Karpas-422 (cell line): ENCODE measurements at regions not wholly inside any gene's neighbourhood (a gene's known extent, or its start where the extent isn't known, plus 50 kb on each side); places are given as distances from the start of the nearest gene placed in this dataset.

Source experiments
- DNase-seq: peaks from one replicate; pipeline ENCODE4 v3.0.0-alpha.2; 2015
- H2AFZ ChIP-seq: fragments of 200-600 bp; sonication (generic); 2 replicates; pipeline ENCODE4 v1.6.1; 2014; ENCODE audit warnings: antibody characterized with exemption, low read length, mixed read lengths
- H3K27ac ChIP-seq: fragments of 200-600 bp; sonication (generic); 2 replicates; pipeline ENCODE4 v1.5.1; 2014; ENCODE audit warnings: mild to moderate bottlenecking, low read length, moderate library complexity
- H3K27me3 ChIP-seq: fragments of 200-600 bp; sonication (generic); 2 replicates; pipeline ENCODE4 v1.6.1; 2014; ENCODE audit warnings: low read length, mixed read lengths
- H3K36me3 ChIP-seq: fragments of 200-600 bp; sonication (generic); 2 replicates; pipeline ENCODE4 v1.6.1; 2014; ENCODE audit warnings: low read length, mixed read lengths; ENCODE audit not compliant: insufficient read depth
- H3K4me1 ChIP-seq: fragments of 200-600 bp; sonication (generic); 2 replicates; pipeline ENCODE4 v1.6.1; 2014; ENCODE audit warnings: mild to moderate bottlenecking, low read length, mixed read lengths
- H3K4me2 ChIP-seq: fragments of 200-600 bp; sonication (generic); 2 replicates; pipeline ENCODE4 v1.6.1; 2014; ENCODE audit warnings: low read length, low read depth, mild to moderate bottlenecking; ENCODE audit not compliant: poor library complexity, severe bottlenecking
- H3K4me3 ChIP-seq: fragments of 200-600 bp; sonication (generic); 2 replicates; pipeline ENCODE4 v1.5.1; 2014; ENCODE audit warnings: mild to moderate bottlenecking, antibody characterized with exemption, low read length, mixed read lengths
- H3K79me2 ChIP-seq: fragments of 200-600 bp; sonication (generic); 2 replicates; pipeline ENCODE4 v1.6.1; 2014; ENCODE audit warnings: mild to moderate bottlenecking, low read length, mixed read lengths
- H3K9ac ChIP-seq: fragments of 200-600 bp; sonication (generic); 2 replicates; pipeline ENCODE4 v1.6.0; 2014; ENCODE audit warnings: low read length
- H3K9me2 ChIP-seq: fragments of 200-600 bp; sonication (generic), shearing (Covaris generic); replicated peaks from 2 replicates; pipeline ENCODE4 v1.6.0; 2014; ENCODE audit warnings: mild to moderate bottlenecking, low read length, moderate library complexity; ENCODE audit not compliant: insufficient read depth
- H3K9me3 ChIP-seq: fragments of 300-700, 200-600 bp; sonication (generic); 2 replicates; pipeline ENCODE4 v1.6.1; 2014; ENCODE audit warnings: low read length, mixed read lengths
- H4K20me1 ChIP-seq: fragments of 200-600 bp; sonication (generic); 2 replicates; pipeline ENCODE4 v1.6.1; 2014; ENCODE audit warnings: mild to moderate bottlenecking, antibody characterized with exemption, low read length, low read depth; ENCODE audit not compliant: insufficient read depth

GRCh38 chr13:78940455-78941130 lies 281.6 kb upstream of the OBI1 start:
- DNase-seq = no peak
- Histone ChIP-seq H3K9me3 (no peaks in the 10 kb centered on the region), H3K27ac (no peak overlapping the region), H3K4me3 (no peak overlapping the region), H3K27me3 (no peaks in the 10 kb centered on the region), H4K20me1 (no peaks in the 10 kb centered on the region), H3K9ac (no peak overlapping the region), H3K4me1 (no peaks in the 10 kb centered on the region), H2AFZ (no peak overlapping the region), H3K4me2 (no peak overlapping the region), H3K79me2 (no peaks in the 10 kb centered on the region), H3K9me2 (no peaks in the 10 kb centered on the region), H3K36me3 (no peaks in the 10 kb centered on the region)

GRCh38 chr13:78934336-78934735 lies 275.4 kb upstream of the OBI1 start:
- H3K4me1 ChIP-seq = no peaks in the 10 kb centered on the region
- no peaks in the 10 kb centered on the region for H3K79me2 ChIP-seq
- no peaks in the 10 kb centered on the region for H4K20me1 ChIP-seq
- H3K9me3 ChIP-seq = no peaks in the 10 kb centered on the region
- H3K4me3 ChIP-seq = no peak overlapping the region
- H3K36me3 ChIP-seq = no peaks in the 10 kb centered on the region
- no peak overlapping the region for H3K27ac ChIP-seq
- no peaks in the 10 kb centered on the region for H3K9me2 ChIP-seq
- H3K4me2 ChIP-seq = no peak overlapping the region
- no peak overlapping the region for H2AFZ ChIP-seq
- no peak for DNase-seq
- H3K27me3 ChIP-seq = no peaks in the 10 kb centered on the region
- no peak overlapping the region for H3K9ac ChIP-seq

- no peaks in the 10 kb centered on the region for H3K79me2 ChIP-seq
- no peaks in the 10 kb centered on the region for H3K9me3 ChIP-seq
- H4K20me1 ChIP-seq = no peaks in the 10 kb centered on the region
- H3K9me2 ChIP-seq = no peaks in the 10 kb centered on the region
- no peaks in the 10 kb centered on the region for H3K36me3 ChIP-seq
- no peak for DNase-seq
- H3K4me2 ChIP-seq = no peak overlapping the region
- no peak overlapping the region for H3K27ac ChIP-seq
- no peaks in the 10 kb centered on the region for H3K27me3 ChIP-seq
- no peaks in the 10 kb centered on the region for H3K4me1 ChIP-seq
- no peak overlapping the region for H3K9ac ChIP-seq
- H2AFZ ChIP-seq = no peak overlapping the region
- H3K4me3 ChIP-seq = no peak overlapping the region
Observed at GRCh38 chr13:78915015-78915414, 256.1 kb upstream of the OBI1 start.

GRCh38 chr13:78913656-78914055 lies 254.7 kb upstream of the OBI1 start:
- DNase-seq = no peak
- H3K9ac ChIP-seq = no peak overlapping the region
- no peaks in the 10 kb centered on the region for H3K9me2 ChIP-seq
- no peak overlapping the region for H3K4me3 ChIP-seq
- H3K27me3 ChIP-seq = no peaks in the 10 kb centered on the region
- no peaks in the 10 kb centered on the region for H3K4me1 ChIP-seq
- no peak overlapping the region for H3K4me2 ChIP-seq
- H3K36me3 ChIP-seq = no peaks in the 10 kb centered on the region
- no peaks in the 10 kb centered on the region for H3K9me3 ChIP-seq
- H3K79me2 ChIP-seq = no peaks in the 10 kb centered on the region
- no peak overlapping the region for H3K27ac ChIP-seq
- no peak overlapping the region for H2AFZ ChIP-seq
- no peaks in the 10 kb centered on the region for H4K20me1 ChIP-seq

- H3K9me2 ChIP-seq = no peaks in the 10 kb centered on the region
- H3K27ac ChIP-seq = no peak overlapping the region
- no peak overlapping the region for H2AFZ ChIP-seq
- H3K9me3 ChIP-seq = no peaks in the 10 kb centered on the region
- H4K20me1 ChIP-seq = no peaks in the 10 kb centered on the region
- H3K4me3 ChIP-seq = no peak overlapping the region
- H3K9ac ChIP-seq = no peak overlapping the region
- no peaks in the 10 kb centered on the region for H3K4me1 ChIP-seq
- no peaks in the 10 kb centered on the region for H3K79me2 ChIP-seq
- no peak for DNase-seq
- H3K36me3 ChIP-seq = no peaks in the 10 kb centered on the region
- H3K4me2 ChIP-seq = no peak overlapping the region
- no peaks in the 10 kb centered on the region for H3K27me3 ChIP-seq
Observed at GRCh38 chr13:78910147-78910546, 251.2 kb upstream of the OBI1 start.

- Histone ChIP-seq H3K4me2 (no peak overlapping the region), H3K36me3 (no peaks in the 10 kb centered on the region), H3K4me1 (no peaks in the 10 kb centered on the region), H3K27me3 (no peaks in the 10 kb centered on the region), H3K9me3 (no peaks in the 10 kb centered on the region), H3K79me2 (no peaks in the 10 kb centered on the region), H4K20me1 (no peaks in the 10 kb centered on the region), H3K9ac (no peak overlapping the region), H2AFZ (no peak overlapping the region), H3K27ac (no peak overlapping the region), H3K9me2 (no peaks in the 10 kb centered on the region), H3K4me3 (no peak overlapping the region)
- no peak for DNase-seq
Observed at GRCh38 chr13:78909276-78909675, 250.3 kb upstream of the OBI1 start.

GRCh38 chr13:78907006-78907405 lies 248.1 kb upstream of the OBI1 start:
- no peaks in the 10 kb centered on the region for H3K27me3 ChIP-seq
- DNase-seq = no peak
- H3K79me2 ChIP-seq = no peaks in the 10 kb centered on the region
- no peaks in the 10 kb centered on the region for H3K9me3 ChIP-seq
- H3K4me1 ChIP-seq = no peaks in the 10 kb centered on the region
- H3K9ac ChIP-seq = no peak overlapping the region
- H3K9me2 ChIP-seq = no peaks in the 10 kb centered on the region
- H3K4me3 ChIP-seq = no peak overlapping the region
- H4K20me1 ChIP-seq = no peaks in the 10 kb centered on the region
- no peaks in the 10 kb centered on the region for H3K36me3 ChIP-seq
- no peak overlapping the region for H3K4me2 ChIP-seq
- no peak overlapping the region for H3K27ac ChIP-seq
- no peak overlapping the region for H2AFZ ChIP-seq

- no peak overlapping the region for H3K4me3 ChIP-seq
- no peaks in the 10 kb centered on the region for H3K27me3 ChIP-seq
- no peaks in the 10 kb centered on the region for H3K4me1 ChIP-seq
- no peaks in the 10 kb centered on the region for H3K9me3 ChIP-seq
- no peak for DNase-seq
- no peaks in the 10 kb centered on the region for H3K9me2 ChIP-seq
- no peaks in the 10 kb centered on the region for H3K36me3 ChIP-seq
- no peak overlapping the region for H3K4me2 ChIP-seq
- no peaks in the 10 kb centered on the region for H4K20me1 ChIP-seq
- no peak overlapping the region for H3K9ac ChIP-seq
- H2AFZ ChIP-seq = no peak overlapping the region
- no peaks in the 10 kb centered on the region for H3K79me2 ChIP-seq
- no peak overlapping the region for H3K27ac ChIP-seq
Observed at GRCh38 chr13:78897200-78897599, 238.2 kb upstream of the OBI1 start.

- Histone ChIP-seq H3K9me3 (no peaks in the 10 kb centered on the region), H3K9me2 (no peaks in the 10 kb centered on the region), H3K4me3 (no peak overlapping the region), H2AFZ (no peak overlapping the region), H3K79me2 (no peaks in the 10 kb centered on the region), H3K4me1 (no peaks in the 10 kb centered on the region), H3K9ac (no peak overlapping the region), H4K20me1 (no peaks in the 10 kb centered on the region), H3K4me2 (no peak overlapping the region), H3K27ac (no peak overlapping the region), H3K36me3 (no peaks in the 10 kb centered on the region), H3K27me3 (no peaks in the 10 kb centered on the region)
- no peak for DNase-seq
Observed at GRCh38 chr13:78884571-78884970, 225.6 kb upstream of the OBI1 start.
